ENCODE measurements at regions not wholly inside any gene's neighbourhood (a gene's known extent, or its start where the extent isn't known, plus 50 kb on each side); places are given as distances from the start of the nearest gene placed in this dataset.

DNA sequence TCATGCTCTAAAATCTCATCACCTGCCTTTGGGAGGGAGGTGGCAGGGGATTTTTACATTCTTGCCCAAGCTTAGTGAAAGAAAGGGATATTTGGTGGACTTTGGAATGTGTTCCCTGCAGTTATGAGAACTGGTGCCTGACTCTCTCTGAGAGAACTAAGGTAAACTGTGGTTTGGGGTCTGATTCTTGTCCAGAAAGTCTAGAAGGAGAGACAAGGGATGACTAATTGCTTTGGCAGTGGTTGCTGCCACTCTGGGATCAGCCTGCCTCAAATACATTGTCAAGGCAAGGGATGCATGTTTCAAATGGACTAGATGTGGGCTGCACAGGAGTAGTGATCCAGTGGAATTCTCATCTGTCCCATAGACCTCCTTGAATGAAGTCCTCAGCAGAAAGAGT, 115.2 kb downstream of the DDIT4L start:
- Mint-ChIP-seq H3K27ac (ENCODE audit: unreplicated experiment) (no peak overlapping the region), H3K4me3 (ENCODE audit: unreplicated experiment) (no peak overlapping the region), H3K4me1 (ENCODE audit: unreplicated experiment) (no peaks in the 10 kb centered on the region), H3K36me3 (ENCODE audit: low read depth, unreplicated experiment) (no peaks in the 10 kb centered on the region), H3K9me3 (ENCODE audit: unreplicated experiment) (no peaks in the 10 kb centered on the region), H3K27me3 (ENCODE audit: unreplicated experiment) (no peaks in the 10 kb centered on the region)
- TF ChIP-seq, protein P1, sequence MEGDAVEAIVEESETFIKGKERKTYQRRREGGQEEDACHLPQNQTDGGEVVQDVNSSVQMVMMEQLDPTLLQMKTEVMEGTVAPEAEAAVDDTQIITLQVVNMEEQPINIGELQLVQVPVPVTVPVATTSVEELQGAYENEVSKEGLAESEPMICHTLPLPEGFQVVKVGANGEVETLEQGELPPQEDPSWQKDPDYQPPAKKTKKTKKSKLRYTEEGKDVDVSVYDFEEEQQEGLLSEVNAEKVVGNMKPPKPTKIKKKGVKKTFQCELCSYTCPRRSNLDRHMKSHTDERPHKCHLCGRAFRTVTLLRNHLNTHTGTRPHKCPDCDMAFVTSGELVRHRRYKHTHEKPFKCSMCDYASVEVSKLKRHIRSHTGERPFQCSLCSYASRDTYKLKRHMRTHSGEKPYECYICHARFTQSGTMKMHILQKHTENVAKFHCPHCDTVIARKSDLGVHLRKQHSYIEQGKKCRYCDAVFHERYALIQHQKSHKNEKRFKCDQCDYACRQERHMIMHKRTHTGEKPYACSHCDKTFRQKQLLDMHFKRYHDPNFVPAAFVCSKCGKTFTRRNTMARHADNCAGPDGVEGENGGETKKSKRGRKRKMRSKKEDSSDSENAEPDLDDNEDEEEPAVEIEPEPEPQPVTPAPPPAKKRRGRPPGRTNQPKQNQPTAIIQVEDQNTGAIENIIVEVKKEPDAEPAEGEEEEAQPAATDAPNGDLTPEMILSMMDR (IDR thresholded peaks at IDR 0.05; ENCODE audit: unreplicated experiment): no peak
- DNase-seq (ENCODE audit: low spot score): no peak

DNA sequence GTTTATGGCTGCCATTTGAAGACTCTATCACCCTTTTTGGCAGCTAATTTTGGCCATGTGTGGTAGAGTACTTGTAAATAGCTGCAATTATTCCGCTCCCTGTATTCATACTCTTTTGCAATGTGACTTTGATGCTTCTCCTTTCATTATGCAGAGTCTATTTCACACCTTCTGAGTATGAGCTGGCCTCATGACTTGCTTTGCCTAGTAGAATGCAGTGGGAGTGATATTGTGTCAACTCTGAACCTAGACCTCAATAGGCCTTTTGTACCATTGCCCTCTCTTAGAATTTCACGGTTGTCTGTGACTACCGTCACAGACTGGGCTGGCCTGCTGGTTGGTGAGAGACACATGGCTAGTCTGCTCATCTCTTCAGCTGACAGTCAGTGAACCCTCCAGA, 118.8 kb downstream of the DDIT4L start:
- TF ChIP-seq, protein P1 (IDR thresholded peaks at IDR 0.05; ENCODE audit: unreplicated experiment): no peak
- Mint-ChIP-seq H3K27ac (ENCODE audit: unreplicated experiment) (no peak overlapping the region), H3K27me3 (ENCODE audit: unreplicated experiment) (peaks cover 2% of the 10 kb centered on the region), H3K36me3 (ENCODE audit: low read depth, unreplicated experiment) (no peaks in the 10 kb centered on the region), H3K4me1 (ENCODE audit: unreplicated experiment) (no peaks in the 10 kb centered on the region), H3K4me3 (ENCODE audit: unreplicated experiment) (no peak overlapping the region), H3K9me3 (ENCODE audit: unreplicated experiment) (no peaks in the 10 kb centered on the region)
- no peak for DNase-seq (ENCODE audit: low spot score)

DNA sequence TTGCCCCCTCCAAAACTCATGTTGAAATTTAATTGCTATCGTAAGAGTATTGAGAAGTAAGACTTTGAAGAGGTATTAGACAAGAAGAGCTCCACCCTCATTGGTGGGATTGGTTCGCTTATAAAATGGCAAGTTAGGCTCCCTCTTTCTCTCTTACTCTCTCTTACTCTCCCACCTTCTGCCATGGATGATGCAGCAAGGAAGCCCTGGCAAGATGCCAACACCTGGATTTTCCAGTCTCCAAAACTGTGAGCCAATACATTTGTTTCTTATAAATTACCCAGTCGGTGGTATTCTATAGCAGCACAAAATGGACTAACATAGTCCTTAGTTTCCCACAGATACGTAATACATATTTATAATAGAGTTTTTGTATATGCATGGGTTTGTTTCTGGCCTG, 119.4 kb downstream of the DDIT4L start:
- no peak overlapping the region for H3K27ac Mint-ChIP-seq (ENCODE audit: unreplicated experiment)
- H3K4me1 Mint-ChIP-seq (ENCODE audit: unreplicated experiment): no peaks in the 10 kb centered on the region
- no peaks in the 10 kb centered on the region for H3K36me3 Mint-ChIP-seq (ENCODE audit: low read depth, unreplicated experiment)
- peaks cover 2% of the 10 kb centered on the region for H3K27me3 Mint-ChIP-seq (ENCODE audit: unreplicated experiment)
- no peak overlapping the region for H3K4me3 Mint-ChIP-seq (ENCODE audit: unreplicated experiment)
- TF ChIP-seq, protein P1 (IDR thresholded peaks at IDR 0.05; ENCODE audit: unreplicated experiment): no peak
- DNase-seq (ENCODE audit: low spot score): no peak
- H3K9me3 Mint-ChIP-seq (ENCODE audit: unreplicated experiment): no peaks in the 10 kb centered on the region

DNA sequence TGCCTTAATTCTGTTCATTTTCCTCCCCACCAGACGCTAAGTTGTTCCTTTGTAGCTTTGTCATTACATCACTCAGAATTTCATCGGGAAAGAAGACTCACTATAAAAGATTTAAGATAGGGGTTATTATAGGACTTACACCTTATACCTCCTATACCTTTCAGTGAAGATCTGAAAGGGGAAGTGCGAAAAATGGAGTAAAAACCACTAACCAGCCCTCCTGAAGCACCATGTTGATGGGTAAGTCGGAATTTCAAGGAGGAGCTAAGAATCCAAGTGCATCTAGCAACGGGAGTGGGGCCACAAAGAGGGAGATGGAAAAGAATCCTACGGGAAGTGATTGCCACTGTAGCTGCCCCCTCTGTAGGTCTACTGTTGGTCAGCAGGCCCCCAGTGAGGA, 119.1 kb upstream of the H2AZ1 start:
- Mint-ChIP-seq H3K27ac (ENCODE audit: unreplicated experiment) (no peak overlapping the region), H3K36me3 (ENCODE audit: low read depth, unreplicated experiment) (no peaks in the 10 kb centered on the region), H3K9me3 (ENCODE audit: unreplicated experiment) (no peaks in the 10 kb centered on the region), H3K4me3 (ENCODE audit: unreplicated experiment) (no peak overlapping the region), H3K4me1 (ENCODE audit: unreplicated experiment) (no peaks in the 10 kb centered on the region), H3K27me3 (ENCODE audit: unreplicated experiment) (peaks cover 2% of the 10 kb centered on the region)
- TF ChIP-seq, protein P1 (IDR thresholded peaks at IDR 0.05; ENCODE audit: unreplicated experiment): no peak
- no peak for DNase-seq (ENCODE audit: low spot score)

DNA sequence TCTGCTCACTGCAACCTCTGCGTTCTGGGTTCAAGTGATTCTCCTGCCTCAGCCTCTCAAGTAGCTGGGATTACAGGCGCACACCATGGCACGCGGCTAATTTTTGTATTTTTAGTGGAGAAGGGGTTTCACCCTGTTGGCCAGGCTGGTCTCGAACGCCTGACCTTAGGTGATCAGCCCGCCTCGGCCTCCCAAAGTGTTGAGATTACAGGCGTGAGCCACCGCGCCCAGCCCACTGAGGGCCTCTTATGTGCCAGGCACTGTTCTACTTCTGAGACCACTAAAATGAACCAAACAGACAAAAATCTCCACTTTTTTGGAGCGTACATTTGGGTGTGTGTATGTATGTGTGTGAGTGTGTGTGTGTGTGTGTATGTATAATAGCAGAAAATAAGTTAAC, 117.2 kb upstream of the H2AZ1 start:
- TF ChIP-seq, protein P1 (IDR thresholded peaks at IDR 0.05; ENCODE audit: unreplicated experiment): no peak
- no peak for DNase-seq (ENCODE audit: low spot score)
- Mint-ChIP-seq H3K36me3 (ENCODE audit: low read depth, unreplicated experiment) (no peaks in the 10 kb centered on the region), H3K27ac (ENCODE audit: unreplicated experiment) (no peak overlapping the region), H3K27me3 (ENCODE audit: unreplicated experiment) (peaks cover 2% of the 10 kb centered on the region), H3K9me3 (ENCODE audit: unreplicated experiment) (no peaks in the 10 kb centered on the region), H3K4me1 (ENCODE audit: unreplicated experiment) (peaks cover under 1% of the 10 kb centered on the region), H3K4me3 (ENCODE audit: unreplicated experiment) (no peak overlapping the region)
